Esophagus muscularis mucosa (tissue), 4 donors: ENCODE measurements at regions not wholly inside any gene's neighbourhood (a gene's known extent, or its start where the extent isn't known, plus 50 kb on each side); places are given as distances from the start of the nearest gene placed in this dataset.

Experiments used
- CTCF ChIP-seq, 3 experiments: fragments of 200-600 bp in 2 of 3; fragments of 450-650 bp in 1 of 3; sonication (generic) in 2 of 3; IDR thresholded peaks; one replicate each; pipeline ENCODE4 v1.5.1; 2017 to 2019; ENCODE audit warnings: antibody characterized with exemption in 3 of 3, mild to moderate bottlenecking in 2 of 3, moderate library complexity in 1 of 3
- EP300 ChIP-seq: sonication (generic); formaldehyde crosslinking; IDR thresholded peaks from one replicate; pipeline ENCODE4 v1.6.1; 2017; ENCODE audit warnings: antibody characterized with exemption
- POLR2A ChIP-seq: fragments of 450-650 bp; IDR thresholded peaks from one replicate; pipeline ENCODE4 v1.6.1; 2017; ENCODE audit warnings: antibody characterized with exemption, moderate library complexity, mild to moderate bottlenecking, low read depth
- POLR2AphosphoS5 ChIP-seq, 2 donors: sonication (generic); formaldehyde crosslinking; IDR thresholded peaks; one replicate each; pipeline ENCODE4 v1.6.1; 2017; ENCODE audit warnings: antibody characterized with exemption in 2 of 2

- no peak for TF ChIP-seq POLR2A
- TF ChIP-seq CTCF (IDR thresholded peaks at IDR 0.05): no peak
- no peak for TF ChIP-seq EP300
- TF ChIP-seq POLR2AphosphoS5 (IDR thresholded peaks at IDR 0.05): no peak
Observed at GRCh38 chr13:90538063-90538462, 809.4 kb upstream of the MIR17HG start.
